ENCODE measurements at regions not wholly inside any gene's neighbourhood (a gene's known extent, or its start where the extent isn't known, plus 50 kb on each side); places are given as distances from the start of the nearest gene placed in this dataset.

- TF ChIP-seq ETS1 (IDR thresholded peaks at IDR 0.05) (no peak), NANOG (IDR thresholded peaks at IDR 0.05; ENCODE audit: borderline replicate concordance) (no peak), EZH2 (IDR thresholded peaks at IDR 0.05; ENCODE audit: low read depth, unreplicated experiment) (no peak), STAT1 (IDR thresholded peaks at IDR 0.05; ENCODE audit: unreplicated experiment) (no peak), ZNF114 (CRISPR knock-in tag; IDR thresholded peaks at IDR 0.05) (no peak), ZNF331 (CRISPR knock-in tag; IDR thresholded peaks at IDR 0.05; ENCODE audit: low read depth) (no peak), CTCF (conservative IDR thresholded peaks at IDR 0.05; ENCODE audit: low read depth in 2 of 2) (no peak), POLR2AphosphoS5 (IDR thresholded peaks at IDR 0.05; ENCODE audit: low read depth) (no peak), CREB1 (CRISPR knock-in tag; IDR thresholded peaks at IDR 0.05; ENCODE audit: low read depth) (no peak), EZH2phosphoT487 (IDR thresholded peaks at IDR 0.05; ENCODE audit: unreplicated experiment) (no peak), JUNB (IDR thresholded peaks at IDR 0.05; ENCODE audit: unreplicated experiment) (no peak)
Observed at GRCh38 chr9:126236273-126236672, 90.4 kb upstream of the MVB12B start (continued).

GRCh38 chr9:126238415-126238814 is 88.2 kb upstream of the MVB12B start:
- Mint-ChIP-seq H3K4me1 (no peaks in the 10 kb centered on the region; the same call in 2 of the 3 replicates), H3K4me3 (no peak overlapping the region)
- TF ChIP-seq REST (IDR thresholded peaks at IDR 0.05; ENCODE audit: unreplicated experiment) (no peak), CREB1 (CRISPR knock-in tag; IDR thresholded peaks at IDR 0.05; ENCODE audit: low read depth) (no peak)

More at GRCh38 chr9:126238415-126238814, 88.2 kb upstream of the MVB12B start:
- DNase-seq (ENCODE audit: low spot score) = no peak
- H3K79me2 ChIP-seq (replicated peaks; ENCODE audit: insufficient read depth) = no peaks in the 10 kb centered on the region
- no peaks in the 10 kb centered on the region for H3K4me1 ChIP-seq (ENCODE audit: insufficient read depth)
- no peak overlapping the region for H3K27ac ChIP-seq (ENCODE audit: low read depth)
- H3K36me3 Mint-ChIP-seq (ENCODE audit: low read depth) = no peaks in the 10 kb centered on the region
- no peak overlapping the region for H3K4me2 ChIP-seq
- peaks cover 6% of the 10 kb centered on the region for H3K27me3 Mint-ChIP-seq (ENCODE audit: insufficient read depth, low read depth, poor library complexity)
- H3K4me3 ChIP-seq = no peak overlapping the region
- no peaks in the 10 kb centered on the region for H3K9me2 ChIP-seq (ENCODE audit: insufficient read depth)
- H3K9me3 Mint-ChIP-seq = no peaks in the 10 kb centered on the region; the same call in 2 of the 3 replicates
- no peaks in the 10 kb centered on the region for H4K20me1 ChIP-seq (replicated peaks; ENCODE audit: insufficient read depth)
- no peak for ATAC-seq
- no peaks in the 10 kb centered on the region for H3K27me3 ChIP-seq (ENCODE audit: insufficient read depth)
- no peaks in the 10 kb centered on the region for H3F3A ChIP-seq (replicated peaks; ENCODE audit: low read depth)
- H2AFZ ChIP-seq = no peak overlapping the region
- H3K36me3 ChIP-seq (ENCODE audit: insufficient read depth) = no peaks in the 10 kb centered on the region
- no peak overlapping the region for H3K27ac Mint-ChIP-seq

Data from GM23338 (cell line).